Bronchial epithelial cell (primary cell): ENCODE measurements at regions not wholly inside any gene's neighbourhood (a gene's known extent, or its start where the extent isn't known, plus 50 kb on each side); places are given as distances from the start of the nearest gene placed in this dataset.
A peak's percentile ranks its signal among the peaks of the same experiment; 100 is the strongest.

Experiments
- DNase-seq: peaks from one replicate; pipeline ENCODE4 v3.0.0-alpha.2; 2010; ENCODE audit warnings: low read depth
- FAIRE-seq: peaks from 2 replicates; lab custom pipeline; 2011; peaks lifted over from hg19 to GRCh38; lab: Jason Lieb, UNC
- H3K27me3 ChIP-seq: 2 replicates; pipeline ENCODE4 v1.5.1; 2011; ENCODE audit warnings: low read length; ENCODE audit not compliant: control insufficient read depth, insufficient read depth
- H3K36me3 ChIP-seq: 2 replicates; pipeline ENCODE4 v1.5.1; 2011; ENCODE audit warnings: low read length; ENCODE audit not compliant: control insufficient read depth, insufficient read depth
- H3K4me3 ChIP-seq: 2 replicates; pipeline ENCODE4 v1.5.1; 2011; ENCODE audit warnings: mild to moderate bottlenecking, low read depth, low read length, control low read depth
- CTCF ChIP-seq: IDR thresholded peaks from 2 replicates; pipeline ENCODE4 v1.5.1; 2011; ENCODE audit warnings: mild to moderate bottlenecking, moderate library complexity, low read length, control low read depth, inconsistent platforms; ENCODE audit not compliant: insufficient read depth, severe bottlenecking

DNA sequence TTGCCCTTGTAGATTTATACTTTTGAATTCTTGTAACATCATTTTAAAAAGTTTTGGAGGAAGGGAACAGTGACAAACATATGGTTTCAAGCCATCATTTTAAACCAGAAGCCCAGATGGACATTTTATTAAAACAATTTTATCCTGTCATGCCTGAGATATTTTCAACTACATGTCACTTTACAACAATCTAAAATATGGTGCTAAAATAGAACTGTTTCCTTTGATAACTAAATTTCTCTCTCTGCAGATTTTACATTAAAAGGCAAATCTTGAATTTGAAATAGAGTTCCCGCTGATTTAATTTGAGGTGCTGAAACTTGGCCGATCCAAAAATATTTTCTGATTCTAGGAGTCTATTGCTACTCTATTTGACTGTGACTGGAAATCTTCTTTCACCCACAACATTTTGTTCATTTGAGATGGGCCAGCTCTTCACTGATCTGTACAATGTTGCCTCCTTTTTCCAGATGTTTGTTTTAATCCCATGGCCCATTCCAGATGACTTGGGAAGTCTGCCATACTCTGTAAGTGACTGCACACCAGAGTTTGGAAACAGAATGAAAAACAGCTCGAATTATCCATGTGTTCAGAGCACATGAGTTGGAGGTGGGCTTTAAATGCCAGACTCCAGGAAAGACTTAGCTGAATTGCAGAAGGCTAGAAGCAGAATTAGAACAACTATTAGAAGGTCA, 402.5 kb downstream of the TMEM135 start:
- Histone ChIP-seq H3K36me3 (no peaks in the 10 kb centered on the region), H3K4me3 (no peak overlapping the region), H3K27me3 (no peaks in the 10 kb centered on the region)
- no peak for TF ChIP-seq CTCF
- DNase-seq = no peak
- no peak for FAIRE-seq

DNA sequence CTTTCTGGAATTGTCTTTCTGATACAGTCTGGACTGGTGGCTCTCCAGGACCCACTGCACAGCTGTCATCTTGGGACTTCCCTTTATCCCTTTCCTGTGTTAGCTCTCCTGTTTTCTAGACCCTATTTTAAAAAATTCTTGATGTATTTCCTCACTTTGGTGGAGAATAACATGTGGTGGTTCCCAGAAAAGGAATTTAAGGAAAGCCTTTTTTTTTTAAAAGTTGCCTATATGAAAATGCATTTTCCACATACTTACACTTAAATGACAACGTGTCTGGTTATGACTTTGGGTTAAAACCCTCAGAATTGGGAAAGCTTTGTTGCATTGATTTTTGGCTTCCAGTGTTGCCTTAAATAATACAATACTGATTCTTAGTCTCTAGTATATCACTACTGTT, 400.7 kb downstream of the TMEM135 start:
- Histone ChIP-seq H3K36me3 (no peaks in the 10 kb centered on the region), H3K27me3 (no peaks in the 10 kb centered on the region), H3K4me3 (no peak overlapping the region)
- FAIRE-seq (no peak), DNase-seq (no peak)
- no peak for TF ChIP-seq CTCF

DNA sequence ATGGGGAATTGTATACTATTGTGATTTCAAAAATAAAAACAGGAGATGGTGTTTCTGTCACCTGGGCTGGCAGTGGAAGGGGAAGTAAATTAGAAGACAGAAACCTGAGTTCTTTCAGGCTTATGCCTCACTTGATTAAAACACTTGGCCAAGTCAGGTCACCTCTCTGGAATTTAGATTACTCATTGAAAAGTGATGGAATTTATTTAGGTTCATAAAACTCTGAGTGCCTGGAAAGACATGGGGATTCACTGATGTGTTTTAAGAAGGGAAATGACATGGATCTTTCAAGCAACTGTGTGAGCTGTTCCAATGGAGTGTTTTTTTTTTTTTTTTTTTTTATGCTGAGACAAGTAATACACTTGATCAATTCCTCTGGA, 400.1 kb downstream of the TMEM135 start:
- Histone ChIP-seq H3K36me3 (no peaks in the 10 kb centered on the region), H3K4me3 (no peak overlapping the region), H3K27me3 (no peaks in the 10 kb centered on the region)
- TF ChIP-seq CTCF = no peak
- DNase-seq = peak; percentile 93
- FAIRE-seq = no peak

- H3K36me3 ChIP-seq = no peaks in the 10 kb centered on the region
- DNase-seq (no peak), FAIRE-seq (no peak)
- no peaks in the 10 kb centered on the region for H3K27me3 ChIP-seq
- H3K4me3 ChIP-seq = no peak overlapping the region
- no peak for TF ChIP-seq CTCF
These were observed 399.6 kb downstream of the TMEM135 start for GRCh38 chr11:87437133-87437843.

- no peak for TF ChIP-seq CTCF
- no peak for FAIRE-seq
- no peak overlapping the region for H3K4me3 ChIP-seq
These were observed 394.3 kb downstream of the TMEM135 start for GRCh38 chr11:87432022-87432421.

More at GRCh38 chr11:87432022-87432421, 394.3 kb downstream of the TMEM135 start:
- Histone ChIP-seq H3K27me3 (no peaks in the 10 kb centered on the region), H3K36me3 (no peaks in the 10 kb centered on the region)
- DNase-seq = no peak
